ENCODE measurements at regions not wholly inside any gene's neighbourhood (a gene's known extent, or its start where the extent isn't known, plus 50 kb on each side); places are given as distances from the start of the nearest gene placed in this dataset.
A peak's percentile ranks its signal among the peaks of the same experiment; 100 is the strongest.
"Not testable (repeated sequence)": the region's sequence is repeated elsewhere in the genome, so short reads cannot be mapped to it uniquely, and the experiment has no call there.

DNA sequence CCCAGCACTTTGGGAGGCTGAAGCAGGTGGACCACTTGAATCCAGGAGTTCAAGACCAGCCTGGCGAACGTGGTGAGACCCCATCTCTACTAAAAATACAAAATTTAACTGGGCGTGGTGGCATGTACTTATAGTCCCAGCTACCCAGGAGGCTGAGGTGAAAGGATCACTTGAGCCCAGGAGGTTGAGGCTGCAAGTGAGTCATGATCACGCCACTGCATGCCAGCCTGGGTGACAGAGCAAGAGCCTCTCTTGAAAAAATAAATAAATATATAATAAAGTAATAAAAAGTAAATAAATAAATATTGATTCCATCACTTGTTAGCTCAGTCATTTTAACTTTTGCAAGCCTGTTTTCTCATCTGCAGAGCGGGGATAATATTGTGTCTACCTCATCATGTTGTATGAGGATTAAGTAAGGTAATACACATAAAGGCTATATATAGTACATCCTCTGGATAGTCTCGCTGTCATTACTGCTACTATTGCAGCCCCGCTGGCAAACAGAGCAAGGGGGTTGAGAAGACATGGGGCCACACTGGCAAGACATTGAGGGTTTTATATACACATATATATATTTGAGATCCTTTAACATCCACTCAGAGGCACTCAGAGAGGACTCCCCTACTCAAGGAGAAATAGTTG, 210.9 kb downstream of the C9orf152 start:
- no peak overlapping the region for H3K4me3 ChIP-seq (ENCODE audit: low read depth, low read length)
- no peak for DNase-seq (ENCODE audit: low read depth)

GRCh38 chr9:109997682-109998081, 210.3 kb downstream of the C9orf152 start:
- no peak overlapping the region for H3K4me3 ChIP-seq (ENCODE audit: low read depth, low read length)
- DNase-seq (ENCODE audit: low read depth), result no peak

DNA sequence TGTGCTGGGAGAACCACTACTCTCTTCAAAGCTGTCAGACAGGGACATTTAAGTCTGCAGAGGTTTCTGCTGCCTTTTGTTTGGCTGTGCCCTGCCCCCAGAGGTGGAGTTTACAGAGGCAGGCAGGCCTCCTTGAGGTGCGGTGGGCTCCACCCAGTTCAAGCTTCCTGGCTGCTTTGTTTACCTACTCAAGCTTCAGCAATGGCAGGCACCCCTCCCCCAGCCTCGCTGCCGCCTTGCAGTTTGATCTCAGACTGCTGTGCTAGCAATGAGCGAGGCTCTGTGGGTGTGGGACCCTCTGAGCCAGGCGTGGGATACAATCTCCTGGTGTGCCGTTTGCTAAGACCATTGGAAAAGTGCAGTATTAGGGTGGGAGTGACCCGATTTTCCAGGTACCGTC, 202.4 kb downstream of the C9orf152 start:
- not testable (repeated sequence) for DNase-seq (ENCODE audit: low read depth); H3K4me3 ChIP-seq (ENCODE audit: low read depth, low read length)

DNA sequence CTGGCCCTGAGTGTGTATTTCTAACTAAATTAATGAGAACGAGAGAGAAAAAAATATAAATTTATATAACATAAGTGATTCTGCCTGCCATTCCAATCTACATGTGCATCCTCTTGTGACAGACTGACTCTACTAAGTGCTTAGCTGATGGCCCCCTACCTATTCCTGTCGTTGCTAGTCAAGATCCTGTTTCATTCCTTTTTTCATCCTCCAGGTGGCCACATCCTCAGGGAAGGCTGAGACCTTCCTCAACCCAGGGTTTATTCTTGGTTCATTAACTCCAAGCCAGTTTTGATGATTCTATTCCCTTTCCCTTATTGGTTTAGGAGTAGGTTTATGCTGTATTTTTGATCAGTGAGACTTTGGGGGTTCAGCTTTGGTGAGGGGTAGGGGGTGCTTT, 201.3 kb downstream of the C9orf152 start:
- no peak overlapping the region for H3K4me3 ChIP-seq (ENCODE audit: low read depth, low read length)
- DNase-seq (ENCODE audit: low read depth), result no peak

DNA sequence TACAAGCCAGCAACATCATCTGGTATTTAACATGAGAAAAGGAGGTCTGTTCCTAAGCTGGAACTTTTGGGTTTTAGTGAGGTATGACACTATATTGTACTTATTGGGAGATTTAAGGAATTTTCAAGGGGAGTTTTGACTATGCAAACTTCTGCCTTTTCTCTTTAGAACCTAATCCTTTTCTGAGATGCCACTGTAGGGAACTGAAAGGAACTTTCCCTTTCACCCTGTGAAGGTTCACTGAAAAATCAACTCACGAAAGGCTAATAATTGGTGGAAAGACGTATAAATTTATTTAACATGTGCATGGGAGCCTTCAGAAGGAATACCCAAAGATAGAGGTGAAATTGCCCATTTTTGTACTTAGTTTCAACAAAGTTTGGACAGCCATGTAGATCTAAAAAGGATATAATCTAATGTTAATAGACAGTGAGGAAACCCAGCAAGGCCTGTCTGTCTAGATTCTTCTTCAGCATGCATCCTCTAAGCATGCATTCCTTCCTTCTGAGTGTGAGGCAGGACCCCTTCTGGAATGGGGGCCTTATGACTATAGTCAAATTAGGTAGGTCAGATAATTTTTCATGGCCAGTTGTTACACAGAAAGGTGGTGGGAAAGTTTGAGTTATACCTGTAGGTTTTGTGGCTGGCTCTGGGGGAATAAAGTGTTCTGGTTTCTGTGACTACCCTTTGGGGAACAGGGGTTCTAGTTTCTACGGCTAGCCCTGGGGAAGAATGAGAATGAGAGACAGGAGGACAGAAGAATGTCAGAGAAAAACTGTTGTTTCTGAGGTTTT, 200.3 kb downstream of the C9orf152 start:
- no peak for DNase-seq (ENCODE audit: low read depth)
- H3K4me3 ChIP-seq (ENCODE audit: low read depth, low read length), result no peak overlapping the region

DNA sequence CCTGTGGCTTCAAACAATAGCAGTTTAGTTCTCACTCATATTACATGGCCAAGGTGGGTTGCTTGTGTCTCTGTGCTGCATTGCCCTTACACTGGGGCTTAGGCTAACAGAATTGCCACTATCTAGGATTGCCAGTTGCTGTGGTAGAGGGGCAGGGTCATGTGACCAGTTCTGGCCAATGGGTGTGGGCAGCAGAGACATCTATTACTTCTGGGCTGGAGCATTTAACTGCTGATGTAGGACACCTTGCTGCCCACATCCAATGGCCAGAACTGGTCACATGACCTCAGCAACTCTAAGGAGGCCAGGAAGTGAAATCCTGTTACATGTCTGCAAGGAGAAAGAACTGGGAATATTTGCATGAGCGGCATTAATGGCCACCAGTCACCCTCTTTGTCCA, 199.3 kb downstream of the C9orf152 start:
- H3K4me3 ChIP-seq (ENCODE audit: low read depth, low read length), result no peak overlapping the region

GRCh38 chr9:110011628-110012320, 196.2 kb downstream of the C9orf152 start:
- H3K4me3 ChIP-seq (ENCODE audit: low read depth, low read length), result no peak overlapping the region
- DNase-seq (ENCODE audit: low read depth), result no peak

More for the DNA sequence above, 199.3 kb downstream of the C9orf152 start:
- DNase-seq (ENCODE audit: low read depth), result no peak

DNA sequence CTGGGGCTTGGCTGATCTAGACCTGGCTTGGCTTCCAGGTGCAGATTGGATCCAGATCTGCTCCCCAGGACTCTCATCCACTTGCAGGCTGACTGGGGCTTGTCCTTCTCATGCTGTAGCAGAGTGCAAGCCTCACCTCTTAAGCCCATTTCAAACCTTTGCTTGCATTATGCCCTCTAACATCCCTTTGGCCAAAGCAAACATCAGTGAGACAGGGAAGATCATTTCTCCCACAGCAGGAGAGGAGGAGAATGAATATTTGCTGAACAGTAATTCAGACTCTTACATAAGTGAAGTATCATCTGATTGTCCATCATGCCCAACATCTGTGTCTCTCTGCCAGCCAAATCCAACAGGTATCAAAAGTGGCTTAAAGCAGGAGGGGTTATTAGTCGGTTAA, 194.9 kb downstream of the C9orf152 start:
- no peak for DNase-seq (ENCODE audit: low read depth)
- H3K4me3 ChIP-seq (ENCODE audit: low read depth, low read length), result no peak overlapping the region

GRCh38 chr9:110015759-110016158, 192.2 kb downstream of the C9orf152 start:
- DNase-seq (ENCODE audit: low read depth), result peak; percentile 66
- no peak overlapping the region for H3K4me3 ChIP-seq (ENCODE audit: low read depth, low read length)

GRCh38 chr9:110016340-110016739, 191.6 kb downstream of the C9orf152 start:
- DNase-seq (ENCODE audit: low read depth), result peak; percentile 56

GRCh38 chr9:110020216-110020615, 187.7 kb downstream of the C9orf152 start:
- DNase-seq (ENCODE audit: low read depth); H3K4me3 ChIP-seq (ENCODE audit: low read depth, low read length): not testable (repeated sequence)

More at GRCh38 chr9:110016340-110016739, 191.6 kb downstream of the C9orf152 start:
- H3K4me3 ChIP-seq (ENCODE audit: low read depth, low read length), result no peak overlapping the region

DNA sequence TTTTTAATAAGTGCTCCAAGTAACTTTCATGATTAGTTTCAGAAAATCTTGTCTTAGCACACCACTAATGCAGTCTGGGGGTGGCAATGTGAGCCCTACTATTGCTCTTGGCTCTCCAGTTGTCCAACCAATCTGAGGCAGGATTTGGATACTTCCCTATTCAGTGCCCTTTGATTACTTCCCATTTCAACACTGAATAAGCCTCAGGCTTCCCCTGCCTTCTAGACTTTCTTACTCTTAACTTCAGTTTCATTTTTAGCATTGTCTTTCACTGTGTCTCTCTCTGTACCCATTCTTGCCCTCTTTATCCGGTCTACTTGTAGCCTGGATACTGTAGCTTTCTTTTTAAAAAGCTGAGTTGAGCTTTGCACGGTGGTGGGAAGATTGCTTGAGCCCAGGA, 186.1 kb downstream of the C9orf152 start:
- DNase-seq (ENCODE audit: low read depth), result no peak
- H3K4me3 ChIP-seq (ENCODE audit: low read depth, low read length), result no peak overlapping the region

GRCh38 chr9:110023221-110023620, 184.7 kb downstream of the C9orf152 start:
- DNase-seq (ENCODE audit: low read depth); H3K4me3 ChIP-seq (ENCODE audit: low read depth, low read length): not testable (repeated sequence)

GRCh38 chr9:110025551-110026170, 182.3 kb downstream of the C9orf152 start:
- no peak overlapping the region for H3K4me3 ChIP-seq (ENCODE audit: low read depth, low read length)
- no peak for DNase-seq (ENCODE audit: low read depth)

GRCh38 chr9:110027671-110028081, 180.3 kb downstream of the C9orf152 start:
- DNase-seq (ENCODE audit: low read depth), result peak; percentile 67

GRCh38 chr9:110028271-110028670, 179.7 kb downstream of the C9orf152 start:
- no peak overlapping the region for H3K4me3 ChIP-seq (ENCODE audit: low read depth, low read length)
- no peak for DNase-seq (ENCODE audit: low read depth)

More at GRCh38 chr9:110027671-110028081, 180.3 kb downstream of the C9orf152 start:
- H3K4me3 ChIP-seq (ENCODE audit: low read depth, low read length), result no peak overlapping the region

DNA sequence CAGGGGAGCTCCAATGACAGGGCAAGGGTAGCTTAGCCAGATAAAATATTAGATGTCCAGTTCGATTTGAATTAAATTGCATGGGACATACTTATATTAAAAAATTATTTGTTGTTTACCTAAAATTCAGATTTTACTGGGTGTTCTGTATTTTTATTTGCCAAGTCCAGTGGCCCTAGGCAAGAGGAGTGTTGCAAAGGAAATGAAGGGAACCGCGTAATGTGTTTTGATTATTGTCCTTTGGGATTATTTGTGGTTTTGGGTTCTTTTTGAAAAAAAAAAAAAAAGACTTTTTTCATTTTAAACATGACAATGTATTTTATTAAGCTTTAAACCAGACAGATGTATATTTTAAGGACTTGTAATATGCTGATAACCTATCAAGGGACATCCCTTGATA, 179.3 kb downstream of the C9orf152 start:
- no peak for DNase-seq (ENCODE audit: low read depth)
- no peak overlapping the region for H3K4me3 ChIP-seq (ENCODE audit: low read depth, low read length)

DNA sequence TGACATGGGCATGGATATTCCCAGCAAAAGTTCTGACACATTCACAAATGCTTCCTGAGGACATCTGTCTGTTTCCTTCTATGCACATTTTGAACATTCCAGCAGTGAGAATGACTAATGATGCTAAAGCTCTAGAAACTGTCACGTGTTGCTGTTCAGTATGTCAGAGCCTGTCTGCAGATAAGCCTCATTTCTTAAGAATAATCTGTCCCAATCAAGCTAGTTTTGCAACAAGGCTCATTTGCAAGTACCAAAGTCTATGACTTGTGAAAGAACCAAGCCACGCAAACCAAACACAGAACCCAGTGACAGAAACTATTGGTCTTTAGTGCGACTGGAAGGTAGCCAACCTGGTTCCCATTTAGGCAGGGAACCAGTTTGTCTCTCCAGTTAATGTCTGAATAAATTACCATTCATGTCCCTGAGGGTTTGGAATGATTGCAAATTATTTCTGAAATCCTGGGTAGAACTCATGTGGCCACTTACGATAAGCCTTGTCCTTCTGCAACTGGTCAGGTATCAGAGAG, 178.5 kb downstream of the C9orf152 start:
- no peak overlapping the region for H3K4me3 ChIP-seq (ENCODE audit: low read depth, low read length)
- DNase-seq (ENCODE audit: low read depth), result peak; percentile 92

DNA sequence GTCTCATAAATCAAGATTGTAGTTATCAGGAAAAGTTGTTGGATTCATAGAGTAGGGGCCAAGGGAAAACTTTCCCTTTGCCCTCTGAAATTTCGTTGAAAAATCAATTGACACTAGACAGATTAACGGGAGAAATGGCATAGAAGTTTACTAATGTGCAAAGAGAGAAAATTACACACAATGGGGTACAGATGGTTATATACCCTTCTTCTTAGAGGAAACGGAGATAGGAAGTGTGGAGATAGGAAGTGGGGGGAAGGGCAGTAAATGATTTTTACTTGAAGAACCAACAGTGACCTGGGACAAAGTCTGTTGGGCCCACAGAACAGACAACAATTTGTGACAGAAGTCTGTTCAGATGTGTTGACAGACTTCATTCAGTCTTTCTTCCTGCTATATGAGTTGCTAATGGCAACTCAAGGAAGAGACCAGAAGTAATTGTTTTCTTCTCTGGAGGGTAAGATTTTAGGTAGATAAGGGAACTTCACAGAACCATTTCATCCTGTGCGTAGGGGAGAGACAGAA, 177.9 kb downstream of the C9orf152 start:
- no peak overlapping the region for H3K4me3 ChIP-seq (ENCODE audit: low read depth, low read length)
- no peak for DNase-seq (ENCODE audit: low read depth)

All from skeletal muscle cell (primary cell).